CD4-positive, alpha-beta T cell treated with Interleukin-6 for 4 hours (primary cell): ENCODE measurements at regions not wholly inside any gene's neighbourhood (a gene's known extent, or its start where the extent isn't known, plus 50 kb on each side); places are given as distances from the start of the nearest gene placed in this dataset.
A peak's percentile ranks its signal among the peaks of the same experiment; 100 is the strongest.

Source experiments
- DNase-seq: peaks from one replicate; pipeline ENCODE4 v3.0.0-alpha.2; 2020; ENCODE audit warnings: mixed read lengths

GRCh38 chr3:30372837-30373236 is 233.6 kb upstream of the TGFBR2 start:
- no peak for DNase-seq

- no peak for DNase-seq
Observed at GRCh38 chr3:30384546-30385072, 221.8 kb upstream of the TGFBR2 start.

GRCh38 chr3:30393079-30393478 is 213.3 kb upstream of the TGFBR2 start:
- no peak for DNase-seq

GRCh38 chr3:30397030-30397429 is 209.4 kb upstream of the TGFBR2 start:
- DNase-seq: no peak

GRCh38 chr3:30399394-30400181 is 206.8 kb upstream of the TGFBR2 start:
- no peak for DNase-seq

- DNase-seq: no peak
Observed at GRCh38 chr3:30400926-30401325, 205.5 kb upstream of the TGFBR2 start.

- DNase-seq: no peak
Observed at GRCh38 chr3:30401971-30402370, 204.4 kb upstream of the TGFBR2 start.

GRCh38 chr3:30407651-30408050 is 198.8 kb upstream of the TGFBR2 start:
- DNase-seq: no peak

GRCh38 chr3:30408105-30408557 is 198.3 kb upstream of the TGFBR2 start:
- no peak for DNase-seq

GRCh38 chr3:30418443-30418842 is 188.0 kb upstream of the TGFBR2 start:
- DNase-seq: no peak

- no peak for DNase-seq
Observed at GRCh38 chr3:30421266-30421665, 185.1 kb upstream of the TGFBR2 start.

GRCh38 chr3:30426293-30426993 is 180.0 kb upstream of the TGFBR2 start:
- no peak for DNase-seq

- DNase-seq: no peak
Observed at GRCh38 chr3:30428251-30428650, 178.2 kb upstream of the TGFBR2 start.

GRCh38 chr3:30435861-30436331 is 170.5 kb upstream of the TGFBR2 start:
- peak; percentile 5 for DNase-seq

- no peak for DNase-seq
Observed at GRCh38 chr3:30437171-30437601, 169.2 kb upstream of the TGFBR2 start.

GRCh38 chr3:30438126-30438525 is 168.3 kb upstream of the TGFBR2 start:
- DNase-seq: no peak

GRCh38 chr3:30439451-30440053 is 166.8 kb upstream of the TGFBR2 start:
- DNase-seq: no peak

- no peak for DNase-seq
Observed at GRCh38 chr3:30440147-30440604, 166.2 kb upstream of the TGFBR2 start.

GRCh38 chr3:30440880-30441279 is 165.5 kb upstream of the TGFBR2 start:
- DNase-seq: no peak

GRCh38 chr3:30443756-30444673 is 162.4 kb upstream of the TGFBR2 start:
- no peak for DNase-seq

GRCh38 chr3:30448450-30449289 is 157.7 kb upstream of the TGFBR2 start:
- no peak for DNase-seq
